ENCODE measurements at regions not wholly inside any gene's neighbourhood (a gene's known extent, or its start where the extent isn't known, plus 50 kb on each side); places are given as distances from the start of the nearest gene placed in this dataset.
"Not testable (repeated sequence)": the region's sequence is repeated elsewhere in the genome, so short reads cannot be mapped to it uniquely, and the experiment has no call there.

GRCh38 chr2:136312568-136312967 lies 194.6 kb upstream of the CXCR4 start:
- TF ChIP-seq PHF20 (IDR thresholded peaks at IDR 0.05; ENCODE audit: partially characterized antibody); ZNF639 (CRISPR knock-in tag; conservative IDR thresholded peaks at IDR 0.05 in 1 of 2, IDR thresholded peaks at IDR 0.05 in 1 of 2); HDAC2 (IDR thresholded peaks at IDR 0.05); FOXO4 (CRISPR knock-in tag; IDR thresholded peaks at IDR 0.05); CBX1 (IDR thresholded peaks at IDR 0.05; ENCODE audit: low read depth); JUND (IDR thresholded peaks at IDR 0.05; ENCODE audit: borderline replicate concordance, low read depth, low read length); JUND (tag; IDR thresholded peaks at IDR 0.05; ENCODE audit: borderline replicate concordance, low read depth, low read length); RNF2 (IDR thresholded peaks at IDR 0.05): not testable (repeated sequence)
- TF ChIP-seq, protein P1, sequence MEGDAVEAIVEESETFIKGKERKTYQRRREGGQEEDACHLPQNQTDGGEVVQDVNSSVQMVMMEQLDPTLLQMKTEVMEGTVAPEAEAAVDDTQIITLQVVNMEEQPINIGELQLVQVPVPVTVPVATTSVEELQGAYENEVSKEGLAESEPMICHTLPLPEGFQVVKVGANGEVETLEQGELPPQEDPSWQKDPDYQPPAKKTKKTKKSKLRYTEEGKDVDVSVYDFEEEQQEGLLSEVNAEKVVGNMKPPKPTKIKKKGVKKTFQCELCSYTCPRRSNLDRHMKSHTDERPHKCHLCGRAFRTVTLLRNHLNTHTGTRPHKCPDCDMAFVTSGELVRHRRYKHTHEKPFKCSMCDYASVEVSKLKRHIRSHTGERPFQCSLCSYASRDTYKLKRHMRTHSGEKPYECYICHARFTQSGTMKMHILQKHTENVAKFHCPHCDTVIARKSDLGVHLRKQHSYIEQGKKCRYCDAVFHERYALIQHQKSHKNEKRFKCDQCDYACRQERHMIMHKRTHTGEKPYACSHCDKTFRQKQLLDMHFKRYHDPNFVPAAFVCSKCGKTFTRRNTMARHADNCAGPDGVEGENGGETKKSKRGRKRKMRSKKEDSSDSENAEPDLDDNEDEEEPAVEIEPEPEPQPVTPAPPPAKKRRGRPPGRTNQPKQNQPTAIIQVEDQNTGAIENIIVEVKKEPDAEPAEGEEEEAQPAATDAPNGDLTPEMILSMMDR (IDR thresholded peaks at IDR 0.05 in 2 of 3, conservative IDR thresholded peaks at IDR 0.05 in 1 of 3; ENCODE audit: insufficient read depth in 2 of 3, low read depth in 1 of 3, low read length in 3 of 3): not testable (repeated sequence)
- TF ChIP-seq, protein P2, sequence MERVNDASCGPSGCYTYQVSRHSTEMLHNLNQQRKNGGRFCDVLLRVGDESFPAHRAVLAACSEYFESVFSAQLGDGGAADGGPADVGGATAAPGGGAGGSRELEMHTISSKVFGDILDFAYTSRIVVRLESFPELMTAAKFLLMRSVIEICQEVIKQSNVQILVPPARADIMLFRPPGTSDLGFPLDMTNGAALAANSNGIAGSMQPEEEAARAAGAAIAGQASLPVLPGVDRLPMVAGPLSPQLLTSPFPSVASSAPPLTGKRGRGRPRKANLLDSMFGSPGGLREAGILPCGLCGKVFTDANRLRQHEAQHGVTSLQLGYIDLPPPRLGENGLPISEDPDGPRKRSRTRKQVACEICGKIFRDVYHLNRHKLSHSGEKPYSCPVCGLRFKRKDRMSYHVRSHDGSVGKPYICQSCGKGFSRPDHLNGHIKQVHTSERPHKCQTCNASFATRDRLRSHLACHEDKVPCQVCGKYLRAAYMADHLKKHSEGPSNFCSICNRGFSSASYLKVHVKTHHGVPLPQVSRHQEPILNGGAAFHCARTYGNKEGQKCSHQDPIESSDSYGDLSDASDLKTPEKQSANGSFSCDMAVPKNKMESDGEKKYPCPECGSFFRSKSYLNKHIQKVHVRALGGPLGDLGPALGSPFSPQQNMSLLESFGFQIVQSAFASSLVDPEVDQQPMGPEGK (CRISPR knock-in tag; IDR thresholded peaks at IDR 0.05; ENCODE audit: borderline replicate concordance): not testable (repeated sequence)
- TF ChIP-seq, protein P3, sequence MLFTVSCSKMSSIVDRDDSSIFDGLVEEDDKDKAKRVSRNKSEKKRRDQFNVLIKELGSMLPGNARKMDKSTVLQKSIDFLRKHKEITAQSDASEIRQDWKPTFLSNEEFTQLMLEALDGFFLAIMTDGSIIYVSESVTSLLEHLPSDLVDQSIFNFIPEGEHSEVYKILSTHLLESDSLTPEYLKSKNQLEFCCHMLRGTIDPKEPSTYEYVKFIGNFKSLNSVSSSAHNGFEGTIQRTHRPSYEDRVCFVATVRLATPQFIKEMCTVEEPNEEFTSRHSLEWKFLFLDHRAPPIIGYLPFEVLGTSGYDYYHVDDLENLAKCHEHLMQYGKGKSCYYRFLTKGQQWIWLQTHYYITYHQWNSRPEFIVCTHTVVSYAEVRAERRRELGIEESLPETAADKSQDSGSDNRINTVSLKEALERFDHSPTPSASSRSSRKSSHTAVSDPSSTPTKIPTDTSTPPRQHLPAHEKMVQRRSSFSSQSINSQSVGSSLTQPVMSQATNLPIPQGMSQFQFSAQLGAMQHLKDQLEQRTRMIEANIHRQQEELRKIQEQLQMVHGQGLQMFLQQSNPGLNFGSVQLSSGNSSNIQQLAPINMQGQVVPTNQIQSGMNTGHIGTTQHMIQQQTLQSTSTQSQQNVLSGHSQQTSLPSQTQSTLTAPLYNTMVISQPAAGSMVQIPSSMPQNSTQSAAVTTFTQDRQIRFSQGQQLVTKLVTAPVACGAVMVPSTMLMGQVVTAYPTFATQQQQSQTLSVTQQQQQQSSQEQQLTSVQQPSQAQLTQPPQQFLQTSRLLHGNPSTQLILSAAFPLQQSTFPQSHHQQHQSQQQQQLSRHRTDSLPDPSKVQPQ (CRISPR knock-in tag; IDR thresholded peaks at IDR 0.05; ENCODE audit: borderline replicate concordance): not testable (repeated sequence)
